HG02763 (cell line): ENCODE measurements at regions not wholly inside any gene's neighbourhood (a gene's known extent, or its start where the extent isn't known, plus 50 kb on each side); places are given as distances from the start of the nearest gene placed in this dataset.

Experiments used
- ATAC-seq: cut with Tn5 transposase; IDR thresholded peaks from one replicate; pipeline ENCODE4 v1.9.1; 2021; ENCODE audit warnings: mild to moderate bottlenecking, moderate library complexity; ENCODE audit not compliant: unreplicated experiment

GRCh38 chr2:194252127-194252526, 1404.9 kb upstream of the SLC39A10 start:
- ATAC-seq: no peak

DNA sequence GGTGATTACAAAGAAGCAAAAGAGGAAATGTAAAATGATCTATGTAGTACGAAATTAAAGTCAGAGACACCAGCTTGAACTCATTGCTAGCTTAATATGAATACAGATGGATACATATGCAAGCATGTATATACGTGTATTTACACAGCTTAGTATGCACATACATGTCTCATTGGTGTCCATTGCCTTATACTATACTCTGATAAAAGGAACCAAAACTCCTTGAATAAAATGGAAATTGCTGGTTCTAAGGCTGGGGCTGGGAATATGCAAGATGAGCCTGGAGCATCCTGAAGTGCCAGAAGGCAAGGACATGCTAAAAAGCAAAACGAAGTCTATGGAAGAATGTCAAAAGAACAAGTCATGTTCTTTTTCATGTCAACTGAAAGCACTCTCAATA, 1424.4 kb upstream of the SLC39A10 start:
- no peak for ATAC-seq

- no peak for ATAC-seq
Observed at GRCh38 chr2:194223218-194223617, 1433.8 kb upstream of the SLC39A10 start.

GRCh38 chr2:194214192-194214591, 1442.8 kb upstream of the SLC39A10 start:
- no peak for ATAC-seq

GRCh38 chr2:194205568-194206227, 1451.3 kb upstream of the SLC39A10 start:
- no peak for ATAC-seq

DNA sequence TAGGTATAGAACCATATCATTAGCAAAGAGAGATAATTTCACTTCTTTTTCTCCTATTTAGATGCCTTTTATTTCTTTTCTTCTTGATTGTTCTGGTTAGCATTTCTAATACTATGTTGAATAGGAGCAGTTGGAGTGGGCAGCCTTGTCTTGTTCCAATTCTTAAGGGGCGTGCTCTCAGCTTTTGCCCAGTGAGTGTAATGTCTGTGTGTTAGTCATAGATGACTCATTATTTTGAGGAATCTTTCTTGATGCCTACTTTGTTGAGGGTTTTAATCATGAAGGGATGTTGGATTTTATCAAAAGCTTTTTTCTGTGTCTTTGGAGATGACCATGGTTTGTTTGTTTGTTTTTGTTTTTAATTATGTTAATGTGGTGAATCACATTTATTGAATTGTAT, 1453.1 kb upstream of the SLC39A10 start:
- no peak for ATAC-seq

DNA sequence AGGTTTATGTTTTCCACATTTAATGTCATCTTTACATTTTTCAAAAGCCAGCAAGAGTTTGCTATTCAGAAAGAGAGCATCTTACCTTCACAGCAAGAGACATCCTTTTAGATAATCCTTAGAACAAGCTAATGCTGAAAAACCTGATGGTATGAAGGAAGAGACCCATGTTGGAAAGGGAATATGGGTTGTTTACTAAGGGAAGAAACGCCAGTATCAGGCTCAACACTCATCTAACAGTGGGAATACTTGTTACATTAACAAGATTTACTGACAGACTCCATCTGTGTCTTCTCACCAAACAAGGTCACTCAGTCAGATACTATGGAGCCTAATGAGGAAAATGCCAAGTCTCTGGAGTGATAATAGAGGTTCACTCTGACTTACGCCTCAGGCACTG, 1474.1 kb upstream of the SLC39A10 start:
- ATAC-seq: no peak

DNA sequence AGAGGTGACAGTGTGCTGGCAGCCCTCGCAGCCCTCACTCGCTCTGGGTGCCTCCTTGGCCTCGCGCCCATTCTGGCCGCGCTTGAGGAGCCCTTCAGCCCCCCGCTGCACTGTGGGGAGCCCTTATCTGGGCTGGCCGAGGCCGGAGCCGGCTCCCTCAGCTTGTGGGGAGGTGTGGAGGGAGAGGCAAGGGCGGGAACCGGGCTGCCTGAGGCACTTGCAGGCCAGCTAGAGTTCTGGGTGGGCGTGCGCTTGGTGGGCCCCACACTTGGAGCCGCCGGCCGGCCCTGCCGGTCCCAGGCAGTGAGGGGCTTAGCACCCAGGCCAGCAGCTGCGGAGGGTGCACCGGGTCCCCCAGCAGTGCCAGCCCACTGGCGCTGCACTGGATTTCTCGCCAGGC, 1480.9 kb upstream of the SLC39A10 start:
- no peak for ATAC-seq

- peak; percentile 81 for ATAC-seq
Observed at GRCh38 chr2:194166818-194167217, 1490.2 kb upstream of the SLC39A10 start.

DNA sequence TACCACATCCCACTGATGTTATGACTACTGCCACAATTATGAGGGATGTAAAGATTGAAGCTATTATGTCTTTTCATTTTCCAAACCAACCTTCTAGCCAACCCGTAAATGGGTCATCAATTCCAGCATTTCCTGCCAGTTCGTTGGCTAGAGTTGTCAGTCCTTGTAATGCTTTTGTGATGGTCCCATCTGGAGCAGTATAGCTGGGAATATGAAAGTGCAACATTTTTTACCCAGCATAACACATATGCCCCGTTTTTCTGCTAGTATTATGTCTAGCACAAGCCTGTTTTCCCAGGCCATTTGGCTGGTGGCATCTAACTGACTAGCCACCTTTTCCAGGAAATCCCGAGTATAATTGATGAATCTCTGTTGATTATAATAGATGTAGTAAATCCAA, 1501.6 kb upstream of the SLC39A10 start:
- no peak for ATAC-seq

GRCh38 chr2:194151231-194151630, 1505.8 kb upstream of the SLC39A10 start:
- ATAC-seq: no peak

- no peak for ATAC-seq
Observed at GRCh38 chr2:194135463-194135862, 1521.6 kb upstream of the SLC39A10 start.

DNA sequence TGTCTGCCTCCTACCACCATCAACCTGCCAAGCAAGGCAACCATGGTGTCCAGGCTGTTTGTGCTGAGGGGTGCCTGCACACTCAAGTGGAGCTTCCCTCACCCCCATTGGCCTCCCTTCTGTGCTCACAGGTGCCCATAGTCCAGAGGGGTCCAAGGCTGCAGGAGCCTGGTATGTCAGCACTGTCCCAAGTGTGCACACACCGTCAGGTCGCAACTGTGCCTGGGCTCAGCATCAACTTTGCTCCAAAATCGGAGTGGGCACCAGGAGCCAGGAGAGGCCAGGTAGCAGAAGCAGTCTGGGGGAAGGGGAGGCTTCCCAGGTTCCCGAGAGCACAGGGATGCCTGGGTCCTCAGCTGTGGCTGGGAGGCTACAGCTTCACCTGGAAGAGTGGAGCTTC, 1528.2 kb upstream of the SLC39A10 start:
- no peak for ATAC-seq

DNA sequence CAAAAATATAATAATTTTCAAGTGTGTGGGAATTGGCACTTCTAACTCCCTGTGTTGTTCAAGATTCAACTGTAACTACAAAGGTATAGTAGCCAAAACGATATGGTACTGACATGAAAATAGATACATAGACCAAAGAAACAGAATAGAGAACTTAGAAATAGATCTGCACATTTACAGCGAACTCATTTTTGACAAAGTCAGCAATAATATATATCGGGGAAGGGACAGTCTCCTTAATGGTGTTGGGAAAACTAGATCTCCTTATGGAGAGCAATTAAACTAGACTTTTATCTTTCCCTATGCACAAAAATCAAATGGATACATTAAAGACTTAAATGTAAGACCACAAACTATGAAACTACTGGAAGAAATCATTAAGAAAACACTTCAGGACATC, 1530.6 kb upstream of the SLC39A10 start:
- no peak for ATAC-seq

DNA sequence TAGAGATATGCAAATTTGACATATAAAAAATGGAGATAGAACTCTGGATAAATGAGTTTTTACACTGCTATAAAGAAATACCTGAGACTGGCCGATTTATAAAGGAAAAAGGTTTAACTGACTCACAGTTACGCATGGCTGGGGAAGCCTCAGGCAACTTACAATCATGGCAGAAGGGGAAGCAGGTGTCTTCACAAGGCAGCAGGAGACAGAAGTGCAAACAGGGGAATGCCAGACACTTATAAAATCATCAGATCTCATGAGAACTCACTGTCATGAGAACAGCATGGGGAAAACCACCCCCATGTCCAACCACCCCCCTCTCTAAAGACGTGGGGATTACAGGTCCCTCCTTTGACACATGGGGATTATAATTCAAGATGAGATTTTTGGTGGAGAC, 1540.2 kb upstream of the SLC39A10 start:
- no peak for ATAC-seq

DNA sequence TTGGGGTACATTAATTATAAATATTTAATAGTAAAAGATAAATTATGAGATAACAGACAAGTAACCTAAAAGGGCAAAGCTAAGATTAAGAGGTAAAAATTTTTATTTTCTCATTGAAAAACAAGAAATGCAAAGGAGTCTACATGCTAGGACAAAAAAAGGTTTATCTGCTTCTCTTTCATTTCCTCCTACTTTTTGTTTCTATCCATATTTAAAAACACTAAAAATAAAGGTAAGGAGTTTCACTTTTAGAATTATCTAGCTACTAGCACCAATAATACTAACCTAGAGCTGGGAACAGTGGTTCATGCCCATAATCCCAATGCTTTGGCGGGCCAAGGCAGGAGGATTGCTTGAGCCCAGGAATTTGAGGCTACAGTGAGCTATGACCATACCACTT, 1551.7 kb upstream of the SLC39A10 start:
- peak; percentile 36 for ATAC-seq

DNA sequence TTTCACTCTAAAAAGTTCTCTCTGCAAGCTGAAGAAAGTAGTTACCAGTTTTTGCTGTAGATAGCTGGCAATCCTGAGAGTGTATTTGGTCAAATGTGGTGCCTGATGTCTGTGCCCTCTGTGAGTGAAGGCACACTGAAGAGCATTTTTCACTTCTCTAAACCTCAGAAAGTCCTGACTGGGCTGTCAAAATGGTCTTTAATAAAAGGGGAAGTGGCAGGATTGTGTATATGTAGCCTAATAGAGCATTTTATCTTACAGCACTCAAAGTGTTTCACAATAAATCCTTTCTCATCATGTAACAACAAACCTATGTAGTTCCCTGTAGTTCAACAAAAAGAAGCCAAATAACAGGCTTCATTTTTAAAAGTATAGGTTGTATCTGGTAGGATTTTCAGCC, 1552.3 kb upstream of the SLC39A10 start:
- ATAC-seq: peak; percentile 97

- no peak for ATAC-seq
Observed at GRCh38 chr2:194103941-194104659, 1552.9 kb upstream of the SLC39A10 start.

- no peak for ATAC-seq
Observed at GRCh38 chr2:194102546-194102945, 1554.5 kb upstream of the SLC39A10 start.

- no peak for ATAC-seq
Observed at GRCh38 chr2:194100201-194100600, 1556.8 kb upstream of the SLC39A10 start.

DNA sequence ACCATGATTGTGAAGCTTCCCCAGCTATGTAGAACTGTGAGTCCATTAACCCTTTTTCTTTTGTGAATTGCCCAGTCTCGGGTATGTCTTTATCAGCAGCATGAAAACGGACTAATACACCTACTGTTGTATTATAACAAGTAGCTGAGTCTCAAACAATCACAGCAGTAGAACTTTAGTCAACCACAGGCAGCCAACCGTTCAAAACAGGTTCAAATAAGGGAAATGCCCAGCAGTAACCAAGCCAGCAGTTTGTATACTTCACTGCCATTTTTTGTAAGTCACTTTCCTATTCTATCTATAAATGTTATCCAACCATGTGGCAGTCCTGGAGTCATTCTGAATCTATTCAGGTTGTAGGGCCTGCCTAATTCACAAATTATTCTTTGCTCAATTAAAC, 1560.6 kb upstream of the SLC39A10 start:
- ATAC-seq: peak; percentile 77

DNA sequence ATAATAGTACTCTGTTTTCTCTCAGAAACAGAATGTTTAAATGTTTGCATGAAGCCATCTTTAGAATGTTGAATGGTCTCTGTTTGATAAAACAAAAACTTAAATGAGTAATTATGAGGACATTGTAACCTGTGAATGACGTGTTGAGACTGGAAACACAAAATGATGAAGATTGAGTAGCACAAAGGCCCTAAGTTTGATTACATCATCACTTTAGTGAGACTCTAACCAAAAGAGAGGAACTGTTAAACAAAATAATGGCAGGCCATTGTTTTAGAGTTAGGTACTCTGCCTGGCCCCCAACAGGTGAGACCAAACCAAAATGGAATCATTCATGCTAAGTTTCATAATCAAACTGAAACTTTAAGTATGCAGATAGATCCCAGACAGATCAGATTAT, 1561.7 kb upstream of the SLC39A10 start:
- ATAC-seq: no peak
